TTC549 (cell line): ENCODE measurements at regions not wholly inside any gene's neighbourhood (a gene's known extent, or its start where the extent isn't known, plus 50 kb on each side); places are given as distances from the start of the nearest gene placed in this dataset.

ENCODE experiments used
- FAIRE-seq: peaks from 2 replicates; lab custom pipeline; 2012; peaks lifted over from hg19 to GRCh38; lab: Jason Lieb, UNC

- FAIRE-seq, result no peak
These were observed 181.9 kb upstream of the DLGAP1 start for GRCh38 chr18:4636967-4637366.

GRCh38 chr18:4631239-4631638, 176.1 kb upstream of the DLGAP1 start:
- no peak for FAIRE-seq

- no peak for FAIRE-seq
These were observed 150.1 kb upstream of the DLGAP1 start for GRCh38 chr18:4605212-4605611.

GRCh38 chr18:4603955-4604354, 148.8 kb upstream of the DLGAP1 start:
- FAIRE-seq, result no peak

- FAIRE-seq, result no peak
These were observed 144.2 kb upstream of the DLGAP1 start for GRCh38 chr18:4599312-4599711.

GRCh38 chr18:4597301-4597700, 142.2 kb upstream of the DLGAP1 start:
- no peak for FAIRE-seq

GRCh38 chr18:4593895-4594294, 138.8 kb upstream of the DLGAP1 start:
- no peak for FAIRE-seq

- FAIRE-seq, result no peak
These were observed 138.4 kb upstream of the DLGAP1 start for GRCh38 chr18:4593459-4593858.

GRCh38 chr18:4589056-4589800, 134.1 kb upstream of the DLGAP1 start:
- no peak for FAIRE-seq

GRCh38 chr18:4587204-4587603, 132.1 kb upstream of the DLGAP1 start:
- no peak for FAIRE-seq

- no peak for FAIRE-seq
These were observed 131.6 kb upstream of the DLGAP1 start for GRCh38 chr18:4586731-4587130.

- FAIRE-seq, result no peak
These were observed 127.6 kb upstream of the DLGAP1 start for GRCh38 chr18:4582431-4583335.

- no peak for FAIRE-seq
These were observed 126.9 kb upstream of the DLGAP1 start for GRCh38 chr18:4581966-4582365.

GRCh38 chr18:4578449-4578848, 123.3 kb upstream of the DLGAP1 start:
- FAIRE-seq, result no peak

GRCh38 chr18:4573735-4574134, 118.6 kb upstream of the DLGAP1 start:
- no peak for FAIRE-seq

GRCh38 chr18:4557502-4557901, 102.4 kb upstream of the DLGAP1 start:
- FAIRE-seq, result no peak

- no peak for FAIRE-seq
These were observed 95.9 kb upstream of the DLGAP1 start for GRCh38 chr18:4551001-4551360.

GRCh38 chr18:4549164-4549872, 94.2 kb upstream of the DLGAP1 start:
- FAIRE-seq, result no peak

- no peak for FAIRE-seq
These were observed 92.0 kb upstream of the DLGAP1 start for GRCh38 chr18:4547126-4547525.

- no peak for FAIRE-seq
These were observed 89.0 kb upstream of the DLGAP1 start for GRCh38 chr18:4544142-4544541.

GRCh38 chr18:4543711-4544110, 88.6 kb upstream of the DLGAP1 start:
- FAIRE-seq, result no peak

GRCh38 chr18:4541588-4541987, 86.5 kb upstream of the DLGAP1 start:
- FAIRE-seq, result no peak

GRCh38 chr18:4536447-4536846, 81.3 kb upstream of the DLGAP1 start:
- no peak for FAIRE-seq
